KOPT-K1 (cell line): ENCODE measurements at regions not wholly inside any gene's neighbourhood (a gene's known extent, or its start where the extent isn't known, plus 50 kb on each side); places are given as distances from the start of the nearest gene placed in this dataset.

Experiments used
- H3K27ac ChIP-seq: fragments of 200-600 bp; sonication (generic); 2 replicates; pipeline ENCODE4 v1.5.1; 2016; ENCODE audit warnings: antibody characterized with exemption, mild to moderate bottlenecking, low read depth, low read length; ENCODE audit not compliant: poor library complexity, severe bottlenecking
- H3K36me3 ChIP-seq: fragments of 200-600 bp; sonication (generic); 2 replicates; pipeline ENCODE4 v1.5.1; 2017; ENCODE audit warnings: antibody characterized with exemption, mild to moderate bottlenecking, low read length, moderate library complexity; ENCODE audit not compliant: insufficient read depth
- H3K9me3 ChIP-seq: fragments of 200-600 bp; sonication (generic); 2 replicates; pipeline ENCODE4 v1.5.1; 2017; ENCODE audit warnings: antibody characterized with exemption, low read length, mild to moderate bottlenecking; ENCODE audit not compliant: insufficient read depth, poor library complexity, severe bottlenecking

GRCh38 chr10:90642136-90642535 lies 215.7 kb downstream of the HTR7 start:
- no peaks in the 10 kb centered on the region for H3K36me3 ChIP-seq
- H3K9me3 ChIP-seq: no peaks in the 10 kb centered on the region
- no peak overlapping the region for H3K27ac ChIP-seq

GRCh38 chr10:90642650-90643049 lies 215.2 kb downstream of the HTR7 start:
- Histone ChIP-seq H3K9me3 (no peaks in the 10 kb centered on the region), H3K27ac (no peak overlapping the region), H3K36me3 (no peaks in the 10 kb centered on the region)

GRCh38 chr10:90644165-90644564 lies 213.7 kb downstream of the HTR7 start:
- H3K27ac ChIP-seq: no peak overlapping the region
- H3K9me3 ChIP-seq: no peaks in the 10 kb centered on the region

GRCh38 chr10:90650858-90651257 lies 207.0 kb downstream of the HTR7 start:
- Histone ChIP-seq H3K9me3 (no peaks in the 10 kb centered on the region), H3K36me3 (no peaks in the 10 kb centered on the region), H3K27ac (no peak overlapping the region)

More at GRCh38 chr10:90644165-90644564, 213.7 kb downstream of the HTR7 start:
- H3K36me3 ChIP-seq: no peaks in the 10 kb centered on the region

- Histone ChIP-seq H3K36me3 (no peaks in the 10 kb centered on the region), H3K27ac (no peak overlapping the region), H3K9me3 (no peaks in the 10 kb centered on the region)
Measured at GRCh38 chr10:90652519-90652918, 205.3 kb downstream of the HTR7 start.

GRCh38 chr10:90658791-90659190 lies 199.0 kb downstream of the HTR7 start:
- H3K36me3 ChIP-seq: no peaks in the 10 kb centered on the region
- no peaks in the 10 kb centered on the region for H3K9me3 ChIP-seq
- no peak overlapping the region for H3K27ac ChIP-seq

- no peaks in the 10 kb centered on the region for H3K9me3 ChIP-seq
- no peak overlapping the region for H3K27ac ChIP-seq
- H3K36me3 ChIP-seq: no peaks in the 10 kb centered on the region
Measured at GRCh38 chr10:90665905-90666662, 191.8 kb downstream of the HTR7 start.

- Histone ChIP-seq H3K27ac (no peak overlapping the region), H3K36me3 (no peaks in the 10 kb centered on the region), H3K9me3 (no peaks in the 10 kb centered on the region)
Measured at GRCh38 chr10:90674461-90674860, 183.4 kb downstream of the HTR7 start.

- Histone ChIP-seq H3K36me3 (no peaks in the 10 kb centered on the region), H3K27ac (no peak overlapping the region), H3K9me3 (no peaks in the 10 kb centered on the region)
Measured at GRCh38 chr10:90674928-90675327, 182.9 kb downstream of the HTR7 start.

- Histone ChIP-seq H3K27ac (no peak overlapping the region), H3K36me3 (no peaks in the 10 kb centered on the region), H3K9me3 (no peaks in the 10 kb centered on the region)
Measured at GRCh38 chr10:90675621-90676020, 182.2 kb downstream of the HTR7 start.
